GDM1 (cell line): ENCODE measurements at regions not wholly inside any gene's neighbourhood (a gene's known extent, or its start where the extent isn't known, plus 50 kb on each side); places are given as distances from the start of the nearest gene placed in this dataset.
"Not testable (repeated sequence)": the region's sequence is repeated elsewhere in the genome, so short reads cannot be mapped to it uniquely, and the experiment has no call there.

Source experiments
- DNase-seq: peaks from one replicate; lab custom pipeline; 2025; lab: John Stamatoyannopoulos, UW

DNA sequence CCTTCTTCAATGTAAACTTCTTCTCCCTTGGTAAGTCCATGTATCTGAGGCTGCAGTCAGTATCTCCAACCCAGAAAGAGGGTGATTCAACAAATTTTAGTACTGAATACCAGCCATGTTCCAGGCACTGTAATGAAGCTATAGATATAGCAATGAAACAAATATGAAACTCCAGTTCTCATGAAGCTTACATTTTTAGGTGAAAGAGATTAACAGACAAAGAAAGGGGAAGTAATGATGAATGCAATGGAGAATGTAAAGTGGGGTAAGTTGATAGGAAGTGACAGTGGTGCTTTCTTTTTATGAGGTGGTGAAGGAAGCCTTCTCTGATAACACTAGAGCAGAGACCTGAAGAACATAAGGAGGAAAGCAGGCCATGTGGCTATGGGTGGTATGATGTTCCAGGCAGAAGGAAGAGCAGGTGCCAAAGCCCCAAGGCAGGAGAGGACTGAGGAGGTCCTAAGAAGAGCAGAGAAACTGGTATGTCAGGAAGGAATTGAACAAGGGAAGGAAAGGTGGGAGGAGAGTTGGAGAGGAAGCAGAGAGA, 143.6 kb downstream of the TFAP2B start:
- no peak for DNase-seq

DNA sequence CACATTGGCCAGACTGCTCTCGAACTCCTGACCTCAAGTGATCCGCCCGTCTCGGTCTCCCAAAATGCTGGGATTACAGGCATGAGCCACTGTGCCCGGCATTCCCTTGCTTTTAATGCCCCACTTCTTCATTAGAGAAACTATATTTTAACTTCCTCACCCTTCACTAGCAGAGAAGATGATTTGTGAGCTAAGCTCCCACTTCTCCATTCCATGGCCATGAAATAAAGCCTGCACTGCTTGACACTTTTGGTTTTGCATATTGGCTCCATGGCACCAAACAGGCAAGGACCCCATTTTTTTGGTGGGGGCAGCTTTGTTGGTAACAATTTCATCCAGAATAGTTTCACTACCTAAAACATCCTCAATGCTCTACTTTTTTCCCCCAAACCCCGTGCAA, 145.3 kb downstream of the TFAP2B start:
- DNase-seq = no peak

DNA sequence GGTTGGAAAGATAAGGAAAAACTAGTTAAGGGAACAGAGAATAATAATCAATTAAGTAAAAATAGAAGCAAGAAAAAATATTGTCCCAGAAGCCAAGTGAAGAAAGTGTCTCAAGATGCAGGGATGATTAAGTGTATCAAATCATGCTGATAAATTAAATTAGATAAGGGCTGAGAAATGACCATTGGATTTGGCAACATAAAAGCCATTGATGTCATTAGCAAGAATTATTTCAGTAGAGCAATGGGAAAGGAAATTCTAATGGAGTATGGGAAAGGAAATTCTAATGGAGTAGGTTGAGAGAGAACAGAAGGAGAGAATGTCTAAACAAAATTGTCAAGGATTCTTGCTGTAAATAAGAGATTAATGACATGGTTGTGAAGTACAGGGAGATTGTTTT, 146.8 kb downstream of the TFAP2B start:
- no peak for DNase-seq

DNA sequence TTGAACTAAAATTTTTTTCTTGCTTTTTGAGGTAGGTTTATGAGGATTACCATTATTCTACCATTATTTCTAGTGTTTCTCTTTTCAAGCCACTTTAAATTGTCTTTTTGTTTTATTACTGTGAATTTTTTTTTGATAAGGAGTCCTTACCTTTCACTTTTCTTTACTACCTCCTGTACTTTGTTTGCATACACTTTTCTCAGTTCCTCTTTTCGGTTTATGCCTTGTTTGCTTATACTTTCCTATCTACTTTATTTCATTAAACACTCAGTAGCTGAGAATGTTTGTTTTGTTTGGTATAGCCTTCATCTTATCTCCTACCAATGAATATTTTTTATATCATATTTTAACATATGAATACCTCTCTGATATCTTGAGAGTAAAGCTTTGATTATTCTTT, 147.9 kb downstream of the TFAP2B start:
- no peak for DNase-seq

DNA sequence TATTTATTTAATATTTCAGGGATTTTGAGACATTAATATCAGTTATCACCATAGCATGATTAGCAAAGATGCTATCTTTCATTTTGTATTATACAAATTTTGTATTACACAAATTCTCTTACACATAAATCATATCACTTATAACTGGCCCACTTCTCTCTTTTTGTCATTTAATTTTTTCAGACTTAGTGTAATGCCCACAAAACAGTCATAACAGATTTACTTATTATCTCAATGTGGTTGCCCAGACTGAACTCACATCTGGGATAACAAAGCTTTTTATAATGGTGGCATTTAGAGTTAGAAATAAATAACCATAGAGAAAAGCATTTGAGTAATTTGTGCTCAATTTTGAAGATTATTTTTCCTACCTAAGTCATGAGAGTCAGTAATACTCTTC, 148.3 kb downstream of the TFAP2B start:
- no peak for DNase-seq

DNA sequence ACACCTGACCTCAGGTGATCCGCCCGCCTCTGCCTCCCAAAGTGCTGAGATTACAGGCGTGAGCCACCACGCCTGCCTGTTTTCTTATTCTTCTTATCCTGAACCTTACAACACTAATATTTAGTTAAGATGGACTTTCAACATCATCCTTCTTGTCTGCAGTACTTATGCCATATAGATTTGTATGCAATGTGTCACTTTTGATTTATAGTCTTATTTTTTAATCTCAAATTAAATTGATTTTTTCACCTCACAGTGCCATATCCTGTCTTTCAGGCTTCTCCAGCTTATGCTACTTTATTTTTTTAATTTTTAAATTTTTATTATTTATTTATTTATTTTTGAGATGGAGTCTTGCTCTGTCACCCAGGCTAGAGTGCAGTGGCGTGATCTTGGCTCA, 149.6 kb downstream of the TFAP2B start:
- not testable (repeated sequence) for DNase-seq

DNA sequence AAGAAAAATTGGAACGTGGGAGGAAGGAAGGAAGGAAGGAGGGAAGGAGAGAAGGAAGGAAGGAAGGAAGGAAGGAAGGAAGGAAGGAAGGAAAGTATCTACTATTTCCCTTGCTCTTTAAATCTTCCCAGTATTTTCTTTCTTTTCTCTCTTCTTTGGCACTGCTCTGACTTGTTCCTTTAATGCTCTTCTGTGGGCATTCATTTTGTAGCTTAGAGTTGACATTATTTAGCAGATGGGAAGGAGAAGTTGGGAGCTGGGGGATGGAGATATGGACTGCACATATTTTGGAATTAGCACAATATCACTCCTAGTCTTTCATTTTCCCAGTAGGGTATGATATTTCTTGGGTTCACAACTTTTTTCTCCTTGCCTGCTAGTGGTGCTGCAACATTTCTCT, 152.2 kb downstream of the TFAP2B start:
- no peak for DNase-seq

DNA sequence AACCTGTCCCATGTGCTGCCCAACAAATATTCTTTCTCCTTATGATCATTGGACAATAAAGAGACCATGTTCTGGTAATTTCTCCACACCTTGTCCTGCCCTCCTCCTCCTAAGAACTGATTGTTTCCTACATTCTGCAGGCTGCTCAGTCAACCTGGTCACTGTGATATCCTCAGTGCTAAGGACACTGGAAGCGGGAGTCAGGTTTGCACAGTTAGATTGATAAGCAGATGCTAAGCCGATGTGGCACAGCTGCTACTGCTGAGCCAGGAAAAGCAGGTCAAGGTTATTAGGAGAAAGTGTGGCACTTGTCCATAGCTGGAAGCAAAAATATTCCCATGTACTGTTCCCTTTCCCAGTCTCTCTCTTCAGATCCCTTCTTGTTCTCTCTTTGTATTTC, 154.8 kb downstream of the TFAP2B start:
- DNase-seq = no peak

DNA sequence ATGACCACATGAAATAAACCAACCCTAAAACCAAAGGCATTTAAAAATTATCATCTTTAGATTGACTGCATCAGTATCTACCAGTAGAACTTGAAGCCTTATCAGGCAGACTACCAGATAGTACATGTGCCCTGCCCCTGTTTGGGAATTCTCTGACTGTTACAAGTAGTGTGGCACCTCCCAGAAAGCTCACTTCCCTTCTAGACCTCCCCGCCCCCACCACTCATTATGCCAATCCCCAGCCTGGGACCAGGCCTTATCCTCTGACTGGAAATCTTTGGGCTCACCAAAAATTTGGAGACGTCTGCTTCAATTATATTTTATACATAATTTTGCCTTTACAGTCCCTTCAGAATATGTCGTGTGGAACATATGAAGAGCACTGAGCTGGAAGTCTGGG, 155.6 kb downstream of the TFAP2B start:
- DNase-seq = no peak

DNA sequence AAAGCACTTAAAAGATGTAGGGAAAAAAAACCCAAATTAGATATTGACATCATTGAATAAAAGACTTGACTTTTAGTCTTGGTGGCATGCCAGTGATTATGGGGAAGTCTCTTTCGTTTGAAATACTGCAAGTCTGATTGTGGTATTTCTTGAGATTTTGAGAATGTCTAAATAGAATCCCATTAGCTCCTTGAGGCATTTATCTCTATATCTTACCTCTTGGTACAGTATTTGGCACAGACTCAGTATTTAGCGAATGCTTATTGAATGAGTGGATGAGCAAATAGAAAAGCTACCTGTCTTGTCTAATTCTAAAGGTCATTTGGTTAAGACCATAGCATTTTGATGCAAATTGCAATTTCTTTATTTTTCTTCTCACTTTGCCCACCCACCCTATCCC, 156.5 kb downstream of the TFAP2B start:
- DNase-seq = no peak

DNA sequence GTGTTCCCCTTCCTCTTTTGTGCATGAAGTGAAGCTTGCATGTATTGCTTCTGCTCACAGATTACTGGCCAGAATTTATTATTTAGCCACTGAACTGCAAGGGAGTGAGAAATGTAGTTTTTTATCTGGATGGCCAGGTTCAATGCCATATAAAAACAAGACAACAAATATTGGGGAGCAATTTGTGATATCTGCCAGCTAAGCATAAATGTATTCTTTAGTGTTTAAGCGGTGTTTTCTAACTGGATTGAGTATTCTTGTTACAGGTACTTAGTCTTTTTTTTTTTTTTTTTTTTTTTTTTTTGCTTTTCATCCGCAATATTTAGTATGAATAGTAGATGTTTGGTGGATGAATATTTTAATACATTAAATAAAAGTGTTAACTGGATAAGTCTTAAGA, 158.2 kb downstream of the TFAP2B start:
- DNase-seq = no peak

DNA sequence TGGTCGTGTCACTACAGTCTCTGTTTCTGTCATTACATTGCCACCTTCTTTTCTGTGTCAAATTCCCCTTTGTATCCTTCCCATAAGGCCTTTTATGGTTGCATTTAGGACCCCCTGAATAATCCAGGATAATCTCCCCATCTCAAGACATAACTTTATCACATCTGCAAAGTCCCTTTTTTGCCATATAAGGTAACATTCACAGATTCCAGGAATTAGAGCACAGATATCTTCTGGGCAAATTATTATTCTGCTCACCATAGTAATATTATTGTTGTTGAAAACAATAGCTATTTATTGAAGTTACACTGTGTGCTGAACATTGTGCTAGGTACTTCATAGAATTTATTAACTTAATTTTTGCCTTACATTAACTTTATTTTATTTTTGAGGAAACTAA, 159.1 kb downstream of the TFAP2B start:
- DNase-seq = no peak

DNA sequence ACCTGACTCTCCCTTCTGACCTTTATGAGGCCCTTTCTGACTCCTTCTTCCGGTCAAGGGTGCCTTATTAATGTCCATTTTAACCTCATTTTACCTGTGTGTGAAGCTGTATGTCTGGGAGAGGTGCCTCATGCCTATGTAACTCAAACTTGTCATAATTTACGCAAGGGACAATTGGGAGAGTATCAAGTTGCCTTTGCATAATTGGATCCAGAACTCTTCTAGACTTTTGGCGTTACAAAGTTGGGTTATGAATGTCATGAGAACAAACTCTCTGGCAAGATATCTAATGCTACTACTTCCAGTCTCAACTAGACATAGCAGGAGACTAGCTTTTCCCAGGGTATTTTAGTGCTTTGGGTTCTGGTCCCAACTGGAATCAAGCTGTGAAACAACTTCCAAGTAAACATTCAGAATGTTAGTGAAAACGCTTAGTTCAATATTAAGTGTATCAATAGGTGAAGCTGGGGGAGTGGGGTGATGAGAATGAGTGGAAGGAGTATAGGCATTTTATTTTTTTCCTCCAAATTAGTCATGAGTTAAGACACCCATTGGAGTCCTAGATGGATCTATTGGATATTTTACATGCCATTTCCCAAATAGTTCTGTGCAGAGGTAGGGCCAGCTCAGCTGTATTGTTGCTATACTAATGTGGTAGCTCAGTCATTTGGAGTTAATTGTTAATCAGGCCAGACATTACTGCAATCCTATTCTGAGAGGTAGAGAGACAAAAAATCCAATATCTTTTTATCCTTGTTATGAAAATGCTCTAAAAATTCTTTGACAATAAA, 159.9 kb downstream of the TFAP2B start:
- DNase-seq = no peak

DNA sequence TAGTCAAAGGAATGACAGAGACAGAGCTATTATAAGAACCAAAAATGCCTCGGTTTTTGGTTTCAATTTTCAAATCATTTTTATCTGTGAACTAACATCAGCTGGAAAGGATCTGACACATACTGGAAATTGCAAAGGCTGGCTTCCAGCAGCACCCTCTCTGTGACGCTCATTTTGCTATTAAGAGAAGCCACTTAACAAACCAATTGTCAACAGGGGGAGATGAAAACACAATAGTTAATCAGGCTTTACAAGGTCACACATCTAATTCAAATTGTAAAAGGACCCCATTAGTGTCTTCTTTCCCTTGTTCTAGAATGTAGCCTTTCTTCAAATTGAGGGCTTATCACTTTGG, 160.5 kb downstream of the TFAP2B start:
- no peak for DNase-seq

DNA sequence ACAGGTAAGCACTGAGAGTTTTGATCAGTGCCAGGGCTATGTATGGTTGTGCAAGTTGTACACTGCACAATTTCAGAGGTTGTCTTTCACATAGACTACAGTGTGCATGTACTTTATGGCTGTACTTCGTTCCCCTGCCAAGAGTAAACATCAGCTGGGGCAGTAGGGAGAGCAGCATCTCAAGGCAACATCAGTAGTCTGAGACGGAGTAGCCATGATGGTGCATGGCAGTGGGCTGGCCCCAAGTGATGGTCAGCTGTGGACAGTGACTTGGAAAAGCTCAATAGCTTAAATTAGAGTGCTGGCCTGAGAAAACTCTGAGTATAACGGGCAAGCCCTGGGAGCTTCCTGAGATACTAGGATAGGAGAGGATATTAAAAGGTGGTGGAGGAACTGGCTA, 165.5 kb downstream of the TFAP2B start:
- DNase-seq = no peak

DNA sequence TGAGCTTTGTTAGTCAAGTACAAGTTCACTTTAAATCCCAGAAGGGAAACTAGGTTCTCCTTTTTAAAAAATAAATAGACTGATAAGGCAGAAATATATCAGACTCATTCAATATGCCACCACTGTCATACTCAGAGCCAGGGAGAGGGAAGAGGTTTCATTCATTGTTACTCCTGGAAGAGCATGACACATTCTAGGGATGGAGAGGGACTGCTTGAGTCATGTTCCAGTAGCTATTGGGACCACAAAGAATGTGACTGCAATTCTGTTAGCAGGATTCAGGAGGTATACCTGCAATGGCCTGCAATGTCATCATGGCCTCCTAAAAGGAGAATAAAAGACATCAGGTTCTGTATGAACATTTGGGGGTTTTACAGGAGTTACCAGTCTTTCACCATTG, 167.6 kb downstream of the TFAP2B start:
- no peak for DNase-seq

DNA sequence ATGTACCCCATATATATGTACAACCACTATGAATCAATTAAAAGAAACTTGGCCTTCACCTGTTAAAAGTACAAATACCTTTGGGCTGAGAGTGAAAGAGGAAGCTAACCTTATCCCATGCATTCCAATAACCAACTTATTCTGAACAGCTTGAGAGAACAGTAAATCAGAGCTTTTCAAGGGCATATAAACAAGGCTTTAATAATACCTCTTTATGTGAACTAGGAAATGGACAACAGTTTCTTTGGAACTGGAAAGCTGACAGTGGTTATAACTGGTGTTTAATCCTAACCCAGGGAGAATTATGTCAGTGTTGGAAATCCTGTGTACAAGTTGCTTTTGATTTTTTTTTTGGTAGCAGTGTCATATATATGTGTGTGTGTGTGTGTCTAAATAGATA, 170.5 kb downstream of the TFAP2B start:
- DNase-seq = no peak

DNA sequence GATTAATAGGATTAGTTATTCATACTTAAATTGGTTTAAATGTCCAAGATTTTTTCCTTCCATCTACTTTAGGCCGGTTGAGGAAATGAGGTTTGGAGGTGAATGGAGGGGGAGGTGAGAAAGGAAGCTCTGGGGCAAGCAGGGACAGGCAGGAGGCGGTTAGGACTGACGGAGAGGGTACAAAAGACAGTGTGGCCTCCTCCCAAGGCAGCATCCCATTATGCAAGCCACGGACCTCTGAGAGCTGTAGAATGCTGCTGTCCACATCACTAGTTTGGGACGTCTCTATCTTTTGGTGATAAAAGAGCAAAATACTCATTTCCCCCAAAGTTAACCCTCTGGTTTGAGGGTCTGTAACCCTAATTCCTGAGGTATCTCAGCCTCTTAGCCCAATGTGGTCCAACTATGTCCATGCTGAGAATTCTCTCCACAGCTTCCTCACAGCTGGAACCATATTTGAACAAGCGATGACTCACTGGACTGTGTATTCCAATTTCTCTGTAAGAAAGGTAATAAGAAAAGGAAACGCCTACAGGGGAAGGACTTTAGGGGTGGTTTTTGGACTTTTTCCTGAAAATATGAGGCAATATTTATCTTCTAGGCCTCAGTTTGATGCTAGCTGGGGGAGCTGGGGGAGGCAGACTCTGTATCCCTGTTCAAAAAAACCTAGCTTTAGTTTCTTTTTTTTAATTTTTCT, 172.2 kb downstream of the TFAP2B start:
- DNase-seq = no peak

DNA sequence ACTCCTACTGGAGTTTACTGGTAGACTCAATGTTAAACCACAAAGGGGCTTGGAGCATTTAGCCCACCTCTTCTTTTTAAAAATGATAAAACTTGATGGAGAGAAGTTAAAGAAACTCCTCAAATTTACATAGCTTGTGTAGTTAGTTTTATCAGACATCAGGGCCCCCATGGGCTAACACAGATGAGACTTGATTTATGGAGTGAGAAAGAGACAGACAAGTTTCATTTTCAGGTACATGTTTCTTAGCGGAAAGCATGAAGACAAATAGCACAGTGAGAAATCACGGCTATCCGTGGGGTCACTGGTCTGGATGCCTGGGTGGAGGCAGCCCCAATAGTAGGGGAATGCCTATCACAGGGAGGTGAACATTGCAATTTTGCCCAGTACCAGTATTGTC, 173.6 kb downstream of the TFAP2B start:
- DNase-seq = no peak

DNA sequence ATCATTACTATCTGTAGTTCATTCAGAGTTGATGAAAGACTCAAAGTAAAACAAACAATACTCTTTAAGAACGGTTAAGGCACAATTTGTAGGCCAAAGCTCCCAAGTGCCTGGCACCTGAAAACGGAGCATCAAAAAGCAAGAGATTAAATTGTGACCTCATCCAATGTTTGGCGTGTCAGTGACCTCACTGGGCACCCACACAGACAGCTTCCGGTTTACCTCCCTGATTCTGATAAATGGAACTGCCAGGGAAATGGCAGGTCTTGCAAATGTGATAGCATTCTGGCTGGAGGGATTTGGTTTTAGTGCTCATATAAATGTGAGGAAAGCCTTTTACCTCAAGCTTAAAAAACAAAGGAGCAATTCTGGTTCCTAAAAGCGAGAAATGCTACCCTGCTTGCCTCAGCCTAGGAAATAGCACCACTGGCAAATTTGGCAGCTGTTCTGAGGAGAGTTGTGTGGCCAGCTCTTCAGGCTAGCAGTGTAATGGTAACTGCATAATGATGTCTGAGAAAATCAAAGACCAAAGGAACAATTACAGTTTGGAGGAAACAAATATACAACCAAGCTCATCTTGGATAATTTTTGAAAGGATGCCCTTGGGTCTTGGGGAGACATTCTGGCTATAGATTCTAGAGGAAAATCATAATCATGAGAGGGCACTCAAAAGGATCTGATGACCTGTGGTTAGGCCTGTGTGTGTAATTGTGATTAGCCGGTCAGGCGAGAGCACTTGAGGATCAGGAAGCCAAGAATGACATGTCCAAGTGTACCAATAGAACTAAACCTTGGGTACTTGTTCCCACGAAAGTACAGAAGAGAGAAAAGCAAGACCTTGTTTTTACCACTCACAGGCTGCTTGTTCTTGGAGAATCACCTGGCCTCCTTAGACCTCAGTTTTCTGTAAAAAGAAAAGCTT, 174.3 kb downstream of the TFAP2B start:
- DNase-seq = no peak

DNA sequence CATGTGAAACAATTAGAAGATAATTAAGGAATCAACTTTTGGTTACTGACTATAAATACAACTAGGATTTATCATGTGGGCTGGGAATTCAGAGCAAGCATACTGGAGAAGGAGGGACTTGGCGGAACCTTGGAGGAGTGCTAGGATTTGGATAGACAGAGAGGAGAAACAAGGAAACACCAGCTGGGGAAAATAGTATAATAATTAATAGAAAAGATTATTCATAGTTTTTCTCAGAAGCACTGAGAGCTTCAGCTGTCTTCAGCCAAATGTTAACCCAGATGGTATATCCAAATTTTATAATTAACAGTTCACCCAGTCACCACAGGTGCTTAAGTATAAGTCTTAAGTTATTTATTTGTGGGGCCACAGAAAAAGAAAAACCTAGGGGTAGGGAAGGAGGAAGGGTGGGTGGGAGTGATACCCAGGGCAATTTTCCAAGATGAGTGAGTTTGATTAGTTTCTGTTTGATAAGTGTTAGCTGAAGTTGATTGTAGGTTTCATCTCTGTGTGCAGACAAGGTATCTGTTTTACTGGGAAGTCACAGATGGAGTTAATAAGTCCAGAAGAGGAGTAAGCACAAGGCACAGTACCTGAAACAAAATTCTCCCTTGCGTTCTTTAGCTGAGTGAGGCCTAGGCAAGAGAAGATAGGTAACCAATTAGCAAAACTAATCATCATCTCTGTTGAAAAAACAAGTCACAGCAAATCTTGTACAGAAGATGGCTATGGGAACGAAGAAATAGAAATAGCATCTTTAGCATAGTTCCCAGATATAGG, 175.5 kb downstream of the TFAP2B start:
- no peak for DNase-seq

DNA sequence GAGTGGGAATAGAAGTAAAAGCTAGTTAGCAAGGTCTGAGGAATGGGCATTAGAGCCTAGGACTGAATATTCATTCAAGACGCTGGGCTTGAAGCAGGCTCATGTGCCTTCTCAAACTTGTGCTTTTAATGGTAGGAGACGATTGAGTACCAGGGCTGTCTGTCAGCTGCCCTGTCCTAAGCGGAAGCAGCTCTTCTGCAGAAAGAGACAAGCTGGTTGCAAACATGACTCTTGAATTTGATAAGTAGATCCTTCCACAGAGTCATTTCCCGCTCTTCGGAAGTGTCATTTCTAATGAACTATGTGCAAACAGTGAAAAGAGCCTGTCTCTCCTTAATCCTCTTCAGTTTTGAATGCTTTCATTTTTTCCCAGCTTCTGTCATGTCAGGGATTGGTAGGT, 176.4 kb downstream of the TFAP2B start:
- DNase-seq = no peak
